BE2C (cell line): ENCODE measurements at regions not wholly inside any gene's neighbourhood (a gene's known extent, or its start where the extent isn't known, plus 50 kb on each side); places are given as distances from the start of the nearest gene placed in this dataset.

Experiments used
- DNase-seq: peaks from one replicate; pipeline ENCODE4 v3.0.0-alpha.2; 2020
- H3K27me3 ChIP-seq: fragments of 250-450 bp; sonication (Bioruptor Pico); 2 replicates; pipeline ENCODE4 v1.5.1; 2020; ENCODE audit warnings: mild to moderate bottlenecking
- H3K36me3 ChIP-seq: fragments of 250-450 bp; sonication (Bioruptor Pico); 2 replicates; pipeline ENCODE4 v1.5.1; 2020; ENCODE audit warnings: mild to moderate bottlenecking
- H3K4me1 ChIP-seq: fragments of 250-450 bp; sonication (Bioruptor Pico); 2 replicates; pipeline ENCODE4 v1.5.1; 2020
- H3K4me3 ChIP-seq: 2 replicates; pipeline ENCODE4 v1.5.1; 2011; ENCODE audit warnings: low read depth, low read length
- H3K9me3 ChIP-seq: fragments of 250-450 bp; sonication (Bioruptor Pico); 2 replicates; pipeline ENCODE4 v1.5.1; 2020
- TF ChIP-seq, protein P1 (sequence below): IDR thresholded peaks from 2 replicates; pipeline ENCODE4 v1.5.1; 2012; ENCODE audit warnings: mild to moderate bottlenecking, low read depth, low read length

DNA sequence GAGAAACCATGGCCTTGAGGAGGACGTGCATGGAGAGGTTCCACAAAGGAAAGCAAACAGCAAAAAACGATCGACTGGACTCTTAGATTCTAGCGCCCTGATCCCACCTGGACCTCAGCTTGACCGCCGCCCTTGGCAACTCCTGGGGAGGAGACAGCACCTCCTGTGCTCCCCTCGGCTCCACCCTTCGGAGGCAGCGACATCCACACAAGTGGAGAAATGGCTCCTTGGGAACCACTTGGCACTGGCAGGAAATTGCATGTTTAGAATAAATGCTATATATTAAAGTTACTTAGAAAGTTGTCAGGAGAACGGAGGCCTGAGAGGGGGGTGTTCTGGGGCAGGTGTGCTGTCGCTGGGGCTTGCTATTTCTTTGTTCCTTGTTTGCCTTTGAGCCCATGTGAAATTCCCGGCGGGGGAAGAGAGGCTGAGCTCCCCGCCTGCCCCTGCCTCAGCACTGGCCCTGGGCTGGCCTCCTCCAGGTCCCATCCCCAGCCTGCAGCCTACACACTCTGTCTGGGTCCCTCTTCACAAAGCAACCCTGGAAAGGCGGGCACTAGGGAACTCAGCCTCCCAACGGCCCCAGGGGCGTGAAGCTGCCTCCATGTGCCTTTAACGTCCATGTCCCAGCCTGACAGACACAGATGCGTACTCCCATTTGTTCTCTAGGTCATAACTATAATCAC, 395.3 kb downstream of the BRD1 start:
- H3K4me1 ChIP-seq = no peaks in the 10 kb centered on the region
- H3K36me3 ChIP-seq = no peaks in the 10 kb centered on the region
- DNase-seq = no peak
- peaks cover 5% of the 10 kb centered on the region; the same call in 1 of the 2 replicates for H3K27me3 ChIP-seq
- TF ChIP-seq, protein P1, sequence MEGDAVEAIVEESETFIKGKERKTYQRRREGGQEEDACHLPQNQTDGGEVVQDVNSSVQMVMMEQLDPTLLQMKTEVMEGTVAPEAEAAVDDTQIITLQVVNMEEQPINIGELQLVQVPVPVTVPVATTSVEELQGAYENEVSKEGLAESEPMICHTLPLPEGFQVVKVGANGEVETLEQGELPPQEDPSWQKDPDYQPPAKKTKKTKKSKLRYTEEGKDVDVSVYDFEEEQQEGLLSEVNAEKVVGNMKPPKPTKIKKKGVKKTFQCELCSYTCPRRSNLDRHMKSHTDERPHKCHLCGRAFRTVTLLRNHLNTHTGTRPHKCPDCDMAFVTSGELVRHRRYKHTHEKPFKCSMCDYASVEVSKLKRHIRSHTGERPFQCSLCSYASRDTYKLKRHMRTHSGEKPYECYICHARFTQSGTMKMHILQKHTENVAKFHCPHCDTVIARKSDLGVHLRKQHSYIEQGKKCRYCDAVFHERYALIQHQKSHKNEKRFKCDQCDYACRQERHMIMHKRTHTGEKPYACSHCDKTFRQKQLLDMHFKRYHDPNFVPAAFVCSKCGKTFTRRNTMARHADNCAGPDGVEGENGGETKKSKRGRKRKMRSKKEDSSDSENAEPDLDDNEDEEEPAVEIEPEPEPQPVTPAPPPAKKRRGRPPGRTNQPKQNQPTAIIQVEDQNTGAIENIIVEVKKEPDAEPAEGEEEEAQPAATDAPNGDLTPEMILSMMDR = no peak
- H3K9me3 ChIP-seq = no peaks in the 10 kb centered on the region
- H3K4me3 ChIP-seq = no peak overlapping the region

DNA sequence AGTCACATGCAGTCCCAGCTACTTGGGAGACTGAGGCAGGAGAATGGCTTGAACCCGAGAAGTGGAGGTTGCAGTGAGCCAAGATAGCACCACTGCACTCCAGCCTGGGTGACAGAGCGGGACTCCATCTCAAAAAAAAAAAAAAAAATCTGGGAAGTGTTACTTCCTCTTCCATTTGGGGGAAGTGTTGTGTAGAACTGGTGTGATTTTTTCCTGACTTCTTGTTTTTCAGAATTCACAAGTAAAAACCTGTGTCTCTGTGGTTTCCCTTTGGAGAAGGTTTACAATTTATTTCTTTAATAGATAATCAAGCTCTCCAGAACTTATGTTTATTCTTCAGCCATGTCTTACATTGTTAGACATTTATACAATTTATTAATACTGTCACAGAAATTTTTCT, 396.1 kb downstream of the BRD1 start:
- H3K4me1 ChIP-seq = no peaks in the 10 kb centered on the region
- no peaks in the 10 kb centered on the region for H3K9me3 ChIP-seq
- H3K27me3 ChIP-seq = peaks cover 5% of the 10 kb centered on the region; the same call in 1 of the 2 replicates
- H3K4me3 ChIP-seq = no peak overlapping the region
- no peaks in the 10 kb centered on the region for H3K36me3 ChIP-seq
- DNase-seq = no peak
- TF ChIP-seq, protein P1 = no peak

DNA sequence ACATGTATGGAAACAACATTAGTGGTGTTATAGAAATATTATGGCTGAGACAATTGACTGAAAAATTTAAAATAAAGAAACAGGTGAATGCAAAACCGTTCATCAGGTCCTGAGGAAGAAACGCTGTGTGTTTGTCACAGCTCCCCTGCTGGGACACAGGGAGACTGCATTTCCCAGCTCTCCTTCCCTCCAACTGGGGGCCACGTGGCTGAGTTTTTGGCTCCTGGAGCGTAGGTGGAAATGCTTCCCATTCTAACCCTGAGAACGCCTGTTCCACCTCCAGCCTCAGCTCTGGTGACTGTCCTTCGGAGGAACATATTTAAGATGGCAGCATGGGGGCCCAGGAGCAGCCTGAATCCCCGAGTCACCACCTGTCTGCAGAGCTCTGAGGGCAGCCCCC, 398.6 kb downstream of the BRD1 start:
- no peaks in the 10 kb centered on the region for H3K9me3 ChIP-seq
- H3K27me3 ChIP-seq = peaks cover 5% of the 10 kb centered on the region; the same call in 1 of the 2 replicates
- no peaks in the 10 kb centered on the region for H3K36me3 ChIP-seq
- H3K4me3 ChIP-seq = no peak overlapping the region
- DNase-seq = no peak
- no peaks in the 10 kb centered on the region for H3K4me1 ChIP-seq
- TF ChIP-seq, protein P1 = no peak

DNA sequence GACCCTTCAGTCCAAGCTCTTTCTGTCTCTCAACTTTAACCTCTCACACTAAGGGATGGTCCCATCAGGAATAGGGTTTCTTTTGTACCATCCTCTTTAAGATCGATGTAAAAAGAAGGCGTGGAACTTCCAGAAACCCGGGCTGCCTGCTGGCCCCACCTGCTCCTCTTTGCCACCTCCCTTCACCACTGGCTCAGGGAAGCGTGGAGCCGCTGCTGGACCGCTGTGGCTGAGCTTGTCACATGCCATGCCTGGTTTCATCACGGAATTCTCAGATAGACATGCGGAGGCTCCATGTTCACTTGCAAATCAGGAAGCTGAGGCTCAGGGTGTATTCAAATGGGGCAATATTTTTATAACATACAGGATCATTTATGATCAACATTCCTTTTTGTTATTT, 399.7 kb downstream of the BRD1 start:
- DNase-seq = no peak
- H3K27me3 ChIP-seq = peaks cover 5% of the 10 kb centered on the region; the same call in 1 of the 2 replicates
- no peaks in the 10 kb centered on the region for H3K9me3 ChIP-seq
- no peaks in the 10 kb centered on the region for H3K4me1 ChIP-seq
- H3K4me3 ChIP-seq = no peak overlapping the region
- no peaks in the 10 kb centered on the region for H3K36me3 ChIP-seq
- TF ChIP-seq, protein P1 = no peak

DNA sequence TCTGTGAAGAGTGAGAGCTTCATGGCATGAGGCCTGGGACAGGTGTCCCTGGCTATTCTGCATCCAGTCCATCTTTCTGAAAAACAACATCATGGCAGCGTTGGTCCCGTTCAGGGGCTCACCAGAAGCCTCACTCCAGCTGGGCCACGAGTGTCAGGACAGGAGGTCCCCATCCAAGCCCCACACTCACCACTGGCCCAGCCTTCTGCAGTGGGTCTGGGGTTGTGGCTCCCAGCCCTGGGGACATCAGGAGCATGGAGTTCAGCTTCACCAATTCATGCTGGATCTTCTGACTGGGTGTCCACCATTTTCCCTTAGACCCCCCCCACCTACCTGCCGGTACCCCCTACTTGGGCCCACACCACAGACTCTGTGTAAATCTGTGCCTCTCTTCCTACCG, 400.3 kb downstream of the BRD1 start:
- DNase-seq = no peak
- no peaks in the 10 kb centered on the region for H3K4me1 ChIP-seq
- no peaks in the 10 kb centered on the region; the same call in 1 of the 2 replicates for H3K27me3 ChIP-seq
- H3K36me3 ChIP-seq = no peaks in the 10 kb centered on the region
- H3K4me3 ChIP-seq = no peak overlapping the region
- no peaks in the 10 kb centered on the region for H3K9me3 ChIP-seq
- TF ChIP-seq, protein P1 = no peak

DNA sequence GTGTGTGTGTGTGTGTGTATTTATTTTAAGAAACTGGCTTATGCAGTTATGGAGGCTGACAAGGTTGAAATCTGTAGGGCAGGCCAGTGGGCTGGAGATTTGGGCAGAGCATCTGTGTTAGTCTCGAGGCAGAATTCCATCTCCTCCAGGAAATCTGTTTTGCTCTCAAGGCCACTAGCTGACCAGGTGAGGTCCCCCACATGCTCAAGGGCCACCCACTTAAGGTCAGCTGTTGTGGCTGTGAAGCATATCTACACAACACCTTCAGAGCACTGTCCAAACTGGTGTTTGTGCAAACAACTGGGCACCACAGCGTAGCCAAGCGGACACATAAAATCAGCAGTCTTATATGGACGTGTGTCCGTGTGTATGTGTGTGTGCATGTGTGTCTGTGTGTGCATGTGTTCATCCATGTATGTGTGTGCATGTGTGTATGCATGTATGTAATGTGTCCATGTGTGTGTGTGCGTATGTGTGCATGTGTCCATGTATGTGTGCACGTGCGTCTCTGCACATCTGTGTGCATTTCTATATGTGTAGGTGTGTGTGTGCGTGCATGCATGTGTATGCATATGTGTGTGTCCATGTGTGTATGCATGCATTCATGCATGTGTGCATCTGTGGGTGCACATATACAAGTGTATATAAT, 400.9 kb downstream of the BRD1 start:
- TF ChIP-seq, protein P1 = no peak
- Histone ChIP-seq H3K36me3 (no peaks in the 10 kb centered on the region), H3K27me3 (no peaks in the 10 kb centered on the region), H3K4me1 (no peaks in the 10 kb centered on the region), H3K9me3 (no peaks in the 10 kb centered on the region), H3K4me3 (no peak overlapping the region)
- no peak for DNase-seq
